Breast epithelium (tissue), 3 donors: ENCODE measurements at regions not wholly inside any gene's neighbourhood (a gene's known extent, or its start where the extent isn't known, plus 50 kb on each side); places are given as distances from the start of the nearest gene placed in this dataset.

Experiments
- POLR2A ChIP-seq: fragments of 450-650 bp; IDR thresholded peaks from one replicate; pipeline ENCODE4 v1.6.1; 2016; ENCODE audit warnings: antibody characterized with exemption, mild to moderate bottlenecking, moderate library complexity
- TF ChIP-seq, protein P1 (sequence below), 3 donors: fragments of 450-650 bp; IDR thresholded peaks; one replicate each; pipeline ENCODE4 v1.5.1; 2016 to 2017; ENCODE audit warnings: antibody characterized with exemption in 3 of 3, mild to moderate bottlenecking in 3 of 3, moderate library complexity in 3 of 3

DNA sequence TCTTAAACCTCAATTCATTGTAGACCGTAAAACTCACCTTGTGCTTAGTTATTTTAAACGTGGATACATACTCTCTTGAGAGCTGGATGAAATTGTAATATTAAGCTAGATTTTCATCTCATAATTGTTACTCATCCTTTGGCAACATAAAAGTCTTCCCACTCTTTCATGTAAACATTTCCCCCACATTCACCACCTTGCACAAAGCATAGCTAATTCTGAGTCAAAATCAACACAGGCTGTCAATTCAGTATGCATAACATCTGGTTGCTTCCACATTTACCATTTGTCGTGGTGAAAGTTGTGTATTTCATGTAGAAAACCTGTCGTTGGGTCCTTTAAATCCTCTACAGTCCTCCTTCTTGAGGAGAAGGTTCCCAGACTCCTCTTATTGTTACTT, 524.6 kb downstream of the OTOL1 start:
- TF ChIP-seq POLR2A, result no peak
- TF ChIP-seq, protein P1, sequence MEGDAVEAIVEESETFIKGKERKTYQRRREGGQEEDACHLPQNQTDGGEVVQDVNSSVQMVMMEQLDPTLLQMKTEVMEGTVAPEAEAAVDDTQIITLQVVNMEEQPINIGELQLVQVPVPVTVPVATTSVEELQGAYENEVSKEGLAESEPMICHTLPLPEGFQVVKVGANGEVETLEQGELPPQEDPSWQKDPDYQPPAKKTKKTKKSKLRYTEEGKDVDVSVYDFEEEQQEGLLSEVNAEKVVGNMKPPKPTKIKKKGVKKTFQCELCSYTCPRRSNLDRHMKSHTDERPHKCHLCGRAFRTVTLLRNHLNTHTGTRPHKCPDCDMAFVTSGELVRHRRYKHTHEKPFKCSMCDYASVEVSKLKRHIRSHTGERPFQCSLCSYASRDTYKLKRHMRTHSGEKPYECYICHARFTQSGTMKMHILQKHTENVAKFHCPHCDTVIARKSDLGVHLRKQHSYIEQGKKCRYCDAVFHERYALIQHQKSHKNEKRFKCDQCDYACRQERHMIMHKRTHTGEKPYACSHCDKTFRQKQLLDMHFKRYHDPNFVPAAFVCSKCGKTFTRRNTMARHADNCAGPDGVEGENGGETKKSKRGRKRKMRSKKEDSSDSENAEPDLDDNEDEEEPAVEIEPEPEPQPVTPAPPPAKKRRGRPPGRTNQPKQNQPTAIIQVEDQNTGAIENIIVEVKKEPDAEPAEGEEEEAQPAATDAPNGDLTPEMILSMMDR (IDR thresholded peaks at IDR 0.05), result no peak
